ENCODE measurements at regions not wholly inside any gene's neighbourhood (a gene's known extent, or its start where the extent isn't known, plus 50 kb on each side); places are given as distances from the start of the nearest gene placed in this dataset.

DNA sequence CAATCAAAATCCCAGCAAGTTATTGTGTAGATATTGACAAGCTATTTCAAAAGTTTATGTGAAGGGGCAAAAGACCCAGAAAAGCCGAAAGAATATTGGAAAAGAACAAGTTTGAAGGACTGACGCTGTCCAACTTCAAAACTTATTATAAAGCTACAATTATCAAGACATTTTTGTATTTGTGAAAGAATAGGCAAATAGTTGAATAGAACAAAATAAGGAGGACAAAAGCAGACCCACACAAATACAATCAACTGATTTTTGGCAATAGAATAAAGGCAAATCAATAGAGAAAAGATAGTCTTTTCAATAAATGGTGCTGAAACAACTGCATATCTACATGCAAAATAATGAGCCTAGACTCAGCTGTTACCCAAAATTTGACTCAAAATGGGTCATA lies 807.7 kb upstream of the CDH6 start:
- POLR2A ChIA-PET = no interaction called here
- Mint-ChIP-seq H3K27ac (no peak overlapping the region), H3K27me3 (no peaks in the 10 kb centered on the region), H3K9me3 (peaks cover 15% of the 10 kb centered on the region), H3K4me1 (ENCODE audit: low read depth) (no peaks in the 10 kb centered on the region), H3K4me3 (no peak overlapping the region), H3K36me3 (ENCODE audit: low read depth) (no peaks in the 10 kb centered on the region)
- TF ChIP-seq, protein P1, sequence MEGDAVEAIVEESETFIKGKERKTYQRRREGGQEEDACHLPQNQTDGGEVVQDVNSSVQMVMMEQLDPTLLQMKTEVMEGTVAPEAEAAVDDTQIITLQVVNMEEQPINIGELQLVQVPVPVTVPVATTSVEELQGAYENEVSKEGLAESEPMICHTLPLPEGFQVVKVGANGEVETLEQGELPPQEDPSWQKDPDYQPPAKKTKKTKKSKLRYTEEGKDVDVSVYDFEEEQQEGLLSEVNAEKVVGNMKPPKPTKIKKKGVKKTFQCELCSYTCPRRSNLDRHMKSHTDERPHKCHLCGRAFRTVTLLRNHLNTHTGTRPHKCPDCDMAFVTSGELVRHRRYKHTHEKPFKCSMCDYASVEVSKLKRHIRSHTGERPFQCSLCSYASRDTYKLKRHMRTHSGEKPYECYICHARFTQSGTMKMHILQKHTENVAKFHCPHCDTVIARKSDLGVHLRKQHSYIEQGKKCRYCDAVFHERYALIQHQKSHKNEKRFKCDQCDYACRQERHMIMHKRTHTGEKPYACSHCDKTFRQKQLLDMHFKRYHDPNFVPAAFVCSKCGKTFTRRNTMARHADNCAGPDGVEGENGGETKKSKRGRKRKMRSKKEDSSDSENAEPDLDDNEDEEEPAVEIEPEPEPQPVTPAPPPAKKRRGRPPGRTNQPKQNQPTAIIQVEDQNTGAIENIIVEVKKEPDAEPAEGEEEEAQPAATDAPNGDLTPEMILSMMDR (IDR thresholded peaks at IDR 0.05) = no peak
- H3K9me3 ChIP-seq (ENCODE audit: control insufficient read depth in 1 of 2, insufficient read depth in 1 of 2, low read length in 2 of 2) = peaks cover 3 to 6% of the 10 kb centered on the region in 2 experiments
- H3K4me3 ChIP-seq (ENCODE audit: low read length) = no peak overlapping the region
- no peaks in the 10 kb centered on the region for H3K36me3 ChIP-seq (ENCODE audit: insufficient read depth, low read length)
- no peak overlapping the region for H3K27ac ChIP-seq (ENCODE audit: low read depth in 1 of 2, low read length in 2 of 2)
- H3K4me1 ChIP-seq (ENCODE audit: insufficient read depth, low read length) = no peaks in the 10 kb centered on the region
- no peaks in the 10 kb centered on the region for H3K27me3 ChIP-seq (ENCODE audit: control insufficient read depth in 1 of 2, insufficient read depth in 2 of 2, low read length in 2 of 2)
- CTCF ChIA-PET = no interaction called here
- intact Hi-C loops (cut with DNase I, micrococcal nuclease) = no loop called here
- DNase-seq (no peak), ATAC-seq (ENCODE audit: poor library complexity) (no peak)

DNA sequence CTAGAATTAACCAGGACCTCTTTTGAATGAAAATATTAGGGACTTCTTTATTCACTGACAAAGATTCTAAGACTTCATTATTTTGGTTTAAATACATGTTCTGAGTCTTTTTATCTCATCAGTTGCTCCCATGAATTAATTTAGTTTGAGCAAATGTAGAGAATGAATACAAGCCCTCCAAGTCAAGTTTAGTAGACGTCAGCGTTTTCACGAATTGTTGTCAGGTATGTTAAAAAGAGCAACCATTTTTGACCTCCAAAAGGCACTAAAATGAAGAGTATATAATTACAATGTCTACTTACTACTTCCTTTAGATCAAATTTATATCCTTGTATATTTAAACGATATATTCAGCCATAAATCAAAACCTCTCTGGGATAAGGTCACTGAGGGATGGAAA lies 809.3 kb upstream of the CDH6 start:
- DNase-seq = no peak
- Histone ChIP-seq H3K4me1 (ENCODE audit: insufficient read depth, low read length) (no peaks in the 10 kb centered on the region), H3K27ac (ENCODE audit: low read depth in 1 of 2, low read length in 2 of 2) (no peak overlapping the region), H3K9me3 (ENCODE audit: control insufficient read depth in 1 of 2, insufficient read depth in 1 of 2, low read length in 2 of 2) (peaks cover 3 to 6% of the 10 kb centered on the region in 2 experiments), H3K4me3 (ENCODE audit: low read length) (no peak overlapping the region), H3K27me3 (ENCODE audit: control insufficient read depth in 1 of 2, insufficient read depth in 2 of 2, low read length in 2 of 2) (no peaks in the 10 kb centered on the region), H3K36me3 (ENCODE audit: insufficient read depth, low read length) (no peaks in the 10 kb centered on the region)
- Mint-ChIP-seq H3K4me3 (no peak overlapping the region), H3K9me3 (peaks cover 14% of the 10 kb centered on the region), H3K4me1 (ENCODE audit: low read depth) (no peaks in the 10 kb centered on the region), H3K27ac (no peak overlapping the region), H3K27me3 (no peaks in the 10 kb centered on the region), H3K36me3 (ENCODE audit: low read depth) (no peaks in the 10 kb centered on the region)
- no peak for ATAC-seq (ENCODE audit: poor library complexity)
- intact Hi-C loops (cut with DNase I, micrococcal nuclease) = no loop called here
- TF ChIP-seq, protein P1 (IDR thresholded peaks at IDR 0.05) = no peak
- ChIA-PET CTCF (no interaction called here), POLR2A (no interaction called here)

DNA sequence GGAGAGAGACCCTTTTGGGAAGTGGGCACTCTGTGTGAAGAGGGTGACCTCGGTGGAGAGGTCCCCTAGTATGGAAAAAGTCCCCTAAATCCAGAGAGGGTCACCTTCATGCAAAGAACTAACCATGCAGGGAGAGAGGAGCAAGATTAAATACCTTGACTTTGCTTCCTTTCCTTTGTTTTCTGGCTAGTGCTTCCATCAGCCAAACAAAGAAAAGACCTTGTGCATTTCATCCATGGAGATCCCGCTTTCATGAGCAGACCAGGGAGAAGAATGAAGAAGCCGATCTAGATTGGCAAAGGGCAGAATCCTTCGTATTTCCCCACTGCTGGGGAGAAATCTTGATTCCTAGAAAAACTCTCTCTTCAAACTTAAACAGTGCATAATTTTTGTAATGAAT lies 813.3 kb upstream of the CDH6 start:
- DNase-seq (no peak), ATAC-seq (ENCODE audit: poor library complexity) (no peak)
- CTCF ChIA-PET = no interaction called here
- H3K4me1 Mint-ChIP-seq (ENCODE audit: low read depth) = no peaks in the 10 kb centered on the region
- Histone ChIP-seq H3K4me1 (ENCODE audit: insufficient read depth, low read length) (no peaks in the 10 kb centered on the region), H3K36me3 (ENCODE audit: insufficient read depth, low read length) (no peaks in the 10 kb centered on the region), H3K27ac (ENCODE audit: low read depth in 1 of 2, low read length in 2 of 2) (no peak overlapping the region), H3K4me3 (ENCODE audit: low read length) (no peak overlapping the region), H3K27me3 (ENCODE audit: control insufficient read depth in 1 of 2, insufficient read depth in 2 of 2, low read length in 2 of 2) (no peaks in the 10 kb centered on the region), H3K9me3 (ENCODE audit: control insufficient read depth in 1 of 2, insufficient read depth in 1 of 2, low read length in 2 of 2) (peaks cover 3% of the 10 kb centered on the region in 2 experiments)
- no peak overlapping the region for H3K4me3 Mint-ChIP-seq
- peaks cover 12% of the 10 kb centered on the region for H3K9me3 Mint-ChIP-seq
- POLR2A ChIA-PET = no interaction called here
- H3K27me3 Mint-ChIP-seq = no peaks in the 10 kb centered on the region
- H3K36me3 Mint-ChIP-seq (ENCODE audit: low read depth) = no peaks in the 10 kb centered on the region
- intact Hi-C loops (cut with DNase I, micrococcal nuclease) = no loop called here
- no peak overlapping the region for H3K27ac Mint-ChIP-seq
- TF ChIP-seq, protein P1 (IDR thresholded peaks at IDR 0.05) = no peak

Measured in CD4-positive, alpha-beta T cell (primary cell).